IMR-90 (cell line): ENCODE measurements at regions not wholly inside any gene's neighbourhood (a gene's known extent, or its start where the extent isn't known, plus 50 kb on each side); places are given as distances from the start of the nearest gene placed in this dataset.

Experiments
- ATAC-seq: fragments of 200-7000 bp; cut with Tn5 transposase; 2 replicates; pipeline ENCODE4 v1.9.1; 2020; ENCODE audit warnings: low read depth, mild to moderate bottlenecking, moderate library complexity
- BruUV-seq: library from RNA; stranded (reverse); fragments of 400-500 nt; replicated peaks from 2 replicates; lab custom pipeline; 2021; lab: Mats Ljungman, UMichigan
- CTCF ChIA-PET: fragments of 300-600 bp; formaldehyde crosslinking; extraction: SDS; loops from one replicate; lab custom pipeline; 2021; ENCODE audit warnings: antibody characterized with exemption; lab: Yijun Ruan, JAX
- POLR2A ChIA-PET: fragments of 300-600 bp; sonication (Branson Sonifier 250); formaldehyde crosslinking; loops from one replicate; lab custom pipeline; 2022; ENCODE audit warnings: antibody characterized with exemption; ENCODE audit not compliant: unreplicated experiment; lab: Charles Lee
- DNase-seq: peaks from one replicate; pipeline ENCODE4 v3.0.0; 2013
- H2AFZ ChIP-seq: replicated peaks from 2 replicates; pipeline ENCODE3; 2013; ENCODE audit warnings: low read length, mild to moderate bottlenecking; ENCODE audit not compliant: poor library complexity
- H2AK5ac ChIP-seq: 2 replicates; pipeline ENCODE4 v1.6.1; 2013; ENCODE audit warnings: low read depth, low read length, inconsistent platforms
- H2AK9ac ChIP-seq: replicated peaks from 2 replicates; pipeline ENCODE3; 2013; ENCODE audit warnings: mild to moderate bottlenecking, low read depth, low read length, moderate library complexity; ENCODE audit not compliant: poor library complexity
- H2BK120ac ChIP-seq: 2 replicates; pipeline ENCODE4 v1.6.1; 2013; ENCODE audit warnings: low read depth, low read length, inconsistent platforms
- H2BK15ac ChIP-seq: 3 replicates; pipeline ENCODE4 v1.6.1; 2013; ENCODE audit warnings: low read depth, low read length, inconsistent platforms
- H2BK20ac ChIP-seq: 2 replicates; pipeline ENCODE4 v1.6.1; 2013; ENCODE audit warnings: low read depth, mild to moderate bottlenecking, inconsistent platforms, low read length, moderate library complexity
- H2BK5ac ChIP-seq: 2 replicates; pipeline ENCODE4 v1.6.1; 2013; ENCODE audit warnings: mild to moderate bottlenecking, low read depth, low read length, inconsistent platforms; ENCODE audit not compliant: poor library complexity, severe bottlenecking
- H3K14ac ChIP-seq: replicated peaks from 2 replicates; pipeline ENCODE4 v1.6.1; 2013; ENCODE audit warnings: low read depth, low read length, inconsistent platforms
- H3K18ac ChIP-seq: 2 replicates; pipeline ENCODE4 v1.6.1; 2013; ENCODE audit warnings: low read depth, low read length, control low read depth
- H3K23ac ChIP-seq: 2 replicates; pipeline ENCODE4 v1.6.1; 2013; ENCODE audit warnings: low read depth, low read length, inconsistent platforms
- H3K27ac ChIP-seq: 2 replicates; pipeline ENCODE4 v1.5.1; 2013; ENCODE audit warnings: mild to moderate bottlenecking, control low read depth, low read length; ENCODE audit not compliant: insufficient read depth
- H3K27me3 ChIP-seq: 2 replicates; pipeline ENCODE4 v1.6.1; 2013; ENCODE audit warnings: low read length; ENCODE audit not compliant: control insufficient read depth, insufficient read depth
- H3K36me3 ChIP-seq: 2 replicates; pipeline ENCODE4 v1.6.1; 2013; ENCODE audit warnings: low read length, mixed read lengths; ENCODE audit not compliant: control insufficient read depth, insufficient read depth
- H3K4ac ChIP-seq: 2 replicates; pipeline ENCODE4 v1.6.1; 2013; ENCODE audit warnings: low read depth, low read length, inconsistent platforms
- H3K4me1 ChIP-seq: 2 replicates; pipeline ENCODE4 v1.6.1; 2013; ENCODE audit warnings: low read length, mixed read lengths; ENCODE audit not compliant: control insufficient read depth, insufficient read depth
- H3K4me2 ChIP-seq: 2 replicates; pipeline ENCODE4 v1.6.1; 2013; ENCODE audit warnings: low read depth, mild to moderate bottlenecking, control low read depth, low read length, moderate library complexity
- H3K4me3 ChIP-seq: 2 replicates; pipeline ENCODE4 v1.5.1; 2013; ENCODE audit warnings: low read depth, mild to moderate bottlenecking, control low read depth, low read length, moderate library complexity; ENCODE audit not compliant: insufficient read depth
- H3K56ac ChIP-seq: 2 replicates; pipeline ENCODE4 v1.6.1; 2013; ENCODE audit warnings: low read length, inconsistent platforms; ENCODE audit not compliant: insufficient read depth; ENCODE audit errors: extremely low read depth
- H3K79me1 ChIP-seq, 2 experiments: 2 replicates each; pipeline ENCODE4 v1.6.1; 2013; ENCODE audit warnings: low read length in 2 of 2, inconsistent platforms in 1 of 2, low read depth in 1 of 2
- H3K9ac ChIP-seq: 2 replicates; pipeline ENCODE4 v1.6.1; 2013; ENCODE audit warnings: low read depth, low read length, control low read depth
- H3K9me1 ChIP-seq: 2 replicates; pipeline ENCODE4 v1.6.1; 2013; ENCODE audit warnings: low read length, inconsistent platforms; ENCODE audit not compliant: insufficient read depth
- H3K9me3 ChIP-seq: 2 replicates; pipeline ENCODE4 v1.6.1; 2013; ENCODE audit warnings: low read length; ENCODE audit not compliant: control insufficient read depth, insufficient read depth
- H4K20me1 ChIP-seq: 2 replicates; pipeline ENCODE4 v1.6.1; 2013; ENCODE audit warnings: low read length, inconsistent platforms; ENCODE audit not compliant: insufficient read depth
- H4K5ac ChIP-seq: 2 replicates; pipeline ENCODE4 v1.6.1; 2013; ENCODE audit warnings: mild to moderate bottlenecking, low read depth, low read length, control low read depth
- H4K8ac ChIP-seq, 2 experiments: 2 replicates each; pipeline ENCODE4 v1.6.1; 2013; ENCODE audit warnings: low read depth in 2 of 2, low read length in 2 of 2, control low read depth in 1 of 2, inconsistent platforms in 1 of 2
- H4K91ac ChIP-seq: 2 replicates; pipeline ENCODE4 v1.6.1; 2013; ENCODE audit warnings: low read depth, low read length, inconsistent platforms; ENCODE audit not compliant: insufficient read depth
- BHLHE40 ChIP-seq: fragments of 150-350 bp; IDR thresholded peaks from 2 replicates; pipeline ENCODE4 v1.6.1; 2016; ENCODE audit warnings: mild to moderate bottlenecking, low read depth, low read length
- CEBPB ChIP-seq: IDR thresholded peaks from 2 replicates; pipeline ENCODE4 v1.6.1; 2012; ENCODE audit warnings: low read depth, low read length, improper control_type of control experiment
- CHD1 ChIP-seq: IDR thresholded peaks from 2 replicates; pipeline ENCODE4 v1.6.1; 2012; ENCODE audit warnings: low read depth, low read length, improper control_type of control experiment
- ELK1 ChIP-seq: fragments of 150-350 bp; IDR thresholded peaks from 2 replicates; pipeline ENCODE4 v1.6.1; 2016; ENCODE audit warnings: low read depth, mild to moderate bottlenecking, low read length, moderate library complexity, borderline replicate concordance
- FOS ChIP-seq: fragments of 150-350 bp; IDR thresholded peaks from 2 replicates; pipeline ENCODE4 v1.6.1; 2016; ENCODE audit warnings: low read depth, low read length
- MAFK ChIP-seq: IDR thresholded peaks from 2 replicates; pipeline ENCODE4 v1.6.1; 2012; ENCODE audit warnings: low read depth, low read length, improper control_type of control experiment
- MAZ ChIP-seq: IDR thresholded peaks from 2 replicates; pipeline ENCODE4 v1.6.1; 2012; ENCODE audit warnings: low read depth, mild to moderate bottlenecking, low read length, improper control_type of control experiment, moderate library complexity, borderline replicate concordance
- MXI1 ChIP-seq: IDR thresholded peaks from 2 replicates; pipeline ENCODE4 v1.6.1; 2012; ENCODE audit warnings: low read depth, mild to moderate bottlenecking, low read length, moderate library complexity, borderline replicate concordance
- NFE2L2 ChIP-seq: fragments of 150-350 bp; IDR thresholded peaks from 2 replicates; pipeline ENCODE4 v1.6.1; 2016; ENCODE audit warnings: low read depth, mild to moderate bottlenecking, low read length
- POLR2A ChIP-seq: IDR thresholded peaks from 2 replicates; pipeline ENCODE4 v1.6.1; 2012; ENCODE audit warnings: mild to moderate bottlenecking, low read depth, low read length
- RAD21 ChIP-seq: IDR thresholded peaks from 2 replicates; pipeline ENCODE4 v1.6.1; 2012; ENCODE audit warnings: low read length, improper control_type of control experiment
- RCOR1 ChIP-seq: IDR thresholded peaks from 2 replicates; pipeline ENCODE4 v1.6.1; 2012; ENCODE audit warnings: mild to moderate bottlenecking, low read length, improper control_type of control experiment; ENCODE audit not compliant: insufficient replicate concordance
- RFX5 ChIP-seq: IDR thresholded peaks from 2 replicates; pipeline ENCODE4 v1.8.0; 2012; ENCODE audit warnings: low read depth, mild to moderate bottlenecking, low read length, moderate library complexity
- SMC3 ChIP-seq: fragments of 150-350 bp; IDR thresholded peaks from 2 replicates; pipeline ENCODE4 v1.6.1; 2016; ENCODE audit warnings: low read depth, mild to moderate bottlenecking, antibody characterized with exemption, low read length, moderate library complexity
- USF2 ChIP-seq: fragments of 150-350 bp; IDR thresholded peaks from 2 replicates; pipeline ENCODE4 v1.6.1; 2017; ENCODE audit warnings: mild to moderate bottlenecking, antibody characterized with exemption, low read length, low read depth
- WGBS, 2 experiments: methylation state at CpG; one replicate each; pipeline versions ENCODE4 v1.1.5 to v1.1.7; 2013; ENCODE audit warnings: missing lambda C conversion rate in 2 of 2; ENCODE audit not compliant: insufficient read length in 1 of 2; ENCODE audit errors: extremely low coverage in 2 of 2; 5-methylcytosine and 5-hydroxymethylcytosine counted together
- dilution Hi-C: fragments of 300-500 bp; cut with HindIII; formaldehyde crosslinking; loops from one replicate; pipeline ENCODE4 v1.14.3; 2018; ENCODE audit warnings: low sequenced_read_pairs; ENCODE audit not compliant: unreplicated experiment
- in situ Hi-C: fragments of 300-500 bp; cut with MboI; formaldehyde crosslinking; loops from 3 replicates; pipeline ENCODE4 v1.14.3; 2019; ENCODE audit warnings: low sequenced_read_pairs, inconsistent platforms, mixed read lengths
- intact Hi-C: fragments of 100-400 bp; cut with micrococcal nuclease; formaldehyde crosslinking; loops from 2 replicates; pipeline ENCODE4 v1.10.0; 2022

GRCh38 chr5:92695123-92696003, 885.7 kb downstream of the NR2F1-AS1 start:
- no peak overlapping the region for H2BK20ac ChIP-seq
- ChIA-PET POLR2A (no interaction called here), CTCF (interaction anchor here (0.7 kb wide), 1 partner anchor 250 kb away, joined by 3 read pairs; no protein-coding TSS in a partner anchor)
- no peak overlapping the region for H2BK120ac ChIP-seq
- no peaks in the 10 kb centered on the region for H3K27me3 ChIP-seq
- no peak overlapping the region for H2AK9ac ChIP-seq
- H4K91ac ChIP-seq = no peak overlapping the region
- DNase-seq (no peak), ATAC-seq (no peak)
- no peak overlapping the region for H3K23ac ChIP-seq
- dilution Hi-C loops (no loop called here), intact Hi-C loops (no loop called here), in situ Hi-C loops (loop anchor here (25.0 kb wide), 1 partner anchor 1092 kb away; no protein-coding TSS in a partner anchor)
- no peak overlapping the region for H2AFZ ChIP-seq
- peak overlapping the region; percentile 4; the same call in 1 of the 2 replicates for H4K5ac ChIP-seq
- no peak overlapping the region for H3K56ac ChIP-seq
- no peak overlapping the region for H3K4me3 ChIP-seq
- no peaks in the 10 kb centered on the region for H3K9me3 ChIP-seq
- H2AK5ac ChIP-seq = no peak overlapping the region
- 0 out of 4 replicates have a peak overlapping the region, but pooled peaks of 1 of the 2 experiments have one; percentile 84 for H4K8ac ChIP-seq
- no peak overlapping the region for H2BK5ac ChIP-seq
- no CpG with 5 or more reads among the region's 5 CpGs for WGBS, 2 experiments
- 0 out of 2 replicates have a peak overlapping the region, but pooled peaks have one; percentile 26 for H3K14ac ChIP-seq
- no peaks in the 10 kb centered on the region for H3K79me1 ChIP-seq
- no TSS peak for BruUV-seq
- no peak overlapping the region for H2BK15ac ChIP-seq
- no peak overlapping the region for H3K27ac ChIP-seq
- H3K9ac ChIP-seq = no peak overlapping the region
- no peak overlapping the region for H3K4ac ChIP-seq
- no peaks in the 10 kb centered on the region for H3K36me3 ChIP-seq
- H4K20me1 ChIP-seq = no peaks in the 10 kb centered on the region
- no peaks in the 10 kb centered on the region for H3K4me1 ChIP-seq
- H3K9me1 ChIP-seq = no peaks in the 10 kb centered on the region
- H3K18ac ChIP-seq = no peak overlapping the region; the same call in 1 of the 2 replicates
- no peak overlapping the region for H3K4me2 ChIP-seq
- TF ChIP-seq SMC3 (no peak), RFX5 (no peak), FOS (no peak), MXI1 (no peak), RAD21 (no peak), MAZ (no peak), ELK1 (no peak), NFE2L2 (no peak), POLR2A (no peak), MAFK (no peak), CHD1 (no peak), BHLHE40 (no peak), RCOR1 (no peak), CEBPB (no peak), USF2 (no peak)
